Brain pericyte (primary cell): ENCODE measurements at regions not wholly inside any gene's neighbourhood (a gene's known extent, or its start where the extent isn't known, plus 50 kb on each side); places are given as distances from the start of the nearest gene placed in this dataset.
"Not testable (repeated sequence)": the region's sequence is repeated elsewhere in the genome, so short reads cannot be mapped to it uniquely, and the experiment has no call there.

Experiments used
- DNase-seq: peaks from one replicate; pipeline ENCODE4 v3.0.0-alpha.2; 2012; ENCODE audit warnings: low read depth, low spot score

DNA sequence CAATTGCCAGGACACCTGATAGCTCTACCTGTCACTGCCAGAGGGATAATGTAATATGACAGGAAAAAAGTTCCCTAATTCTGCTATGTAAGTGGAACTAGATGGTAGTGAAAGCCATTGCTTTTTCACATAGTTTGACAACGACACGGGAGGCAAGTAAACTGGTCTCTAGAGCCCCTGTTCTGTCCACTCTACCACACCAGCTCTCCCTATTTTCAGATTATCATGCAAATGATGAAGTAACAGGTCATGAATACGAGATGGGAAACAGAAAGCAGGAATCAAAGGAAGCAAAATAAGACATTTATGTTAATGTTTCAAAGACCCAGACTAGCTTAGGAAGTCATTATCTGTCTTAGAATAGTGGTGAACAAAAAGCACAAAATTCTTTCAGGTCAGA lies 56.2 kb downstream of the TAF11L14 start:
- DNase-seq = no peak

DNA sequence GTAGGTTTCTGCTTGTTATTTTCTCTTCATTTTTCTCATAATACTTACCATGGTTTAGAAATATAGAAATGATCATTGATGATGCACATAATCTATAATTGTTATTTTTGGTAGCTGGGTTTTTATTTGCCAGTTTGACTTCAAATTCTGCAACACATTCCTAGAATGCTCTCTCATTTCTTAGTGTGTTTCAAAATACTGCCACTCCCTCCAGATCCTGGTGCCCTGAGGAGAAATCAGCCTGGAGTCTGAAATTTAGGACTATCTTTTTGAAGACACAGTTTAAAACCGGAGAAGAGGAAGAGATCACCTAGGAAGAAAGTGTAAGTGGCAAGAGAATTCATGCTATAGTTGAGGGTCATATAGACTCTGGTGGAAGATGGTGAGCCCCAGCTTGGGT lies 57.5 kb downstream of the TAF11L14 start:
- no peak for DNase-seq

DNA sequence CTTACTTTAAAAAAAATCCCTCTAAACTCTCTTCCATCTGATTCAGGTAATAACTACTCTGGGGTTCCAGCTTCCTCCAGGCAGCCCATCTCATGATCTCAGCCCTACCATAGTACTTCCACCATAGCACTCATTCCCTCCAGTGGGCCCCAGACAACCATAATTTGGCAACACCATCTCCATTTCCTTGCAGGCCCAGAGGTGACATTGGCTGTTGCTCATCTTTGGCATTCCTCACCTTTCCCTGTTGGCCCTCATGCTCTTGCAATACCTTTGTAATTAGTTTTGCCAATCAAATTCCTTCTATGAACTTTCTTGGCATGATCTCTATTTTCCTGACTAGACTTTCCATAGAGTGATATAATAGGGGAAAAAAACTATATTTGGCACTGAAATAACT lies 60.1 kb downstream of the TAF11L14 start:
- no peak for DNase-seq

DNA sequence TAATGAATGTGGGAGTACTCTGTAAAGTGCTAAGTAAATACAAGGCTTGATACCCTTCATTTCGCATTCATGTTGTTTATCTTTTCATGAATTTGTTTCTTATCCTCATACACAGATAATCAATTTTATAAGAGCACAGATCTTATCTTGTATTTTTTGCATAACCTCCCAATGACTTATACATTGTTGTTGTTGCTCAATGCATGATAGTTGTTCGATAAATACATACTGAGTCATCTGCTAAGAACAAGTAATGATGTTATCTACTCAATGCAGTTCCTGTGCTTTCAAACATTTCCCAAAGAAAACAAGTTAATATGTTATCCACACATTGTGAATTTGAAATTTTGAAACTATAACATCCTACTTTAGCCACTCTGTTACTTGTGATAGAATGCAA lies 60.7 kb downstream of the TAF11L14 start:
- DNase-seq = no peak

DNA sequence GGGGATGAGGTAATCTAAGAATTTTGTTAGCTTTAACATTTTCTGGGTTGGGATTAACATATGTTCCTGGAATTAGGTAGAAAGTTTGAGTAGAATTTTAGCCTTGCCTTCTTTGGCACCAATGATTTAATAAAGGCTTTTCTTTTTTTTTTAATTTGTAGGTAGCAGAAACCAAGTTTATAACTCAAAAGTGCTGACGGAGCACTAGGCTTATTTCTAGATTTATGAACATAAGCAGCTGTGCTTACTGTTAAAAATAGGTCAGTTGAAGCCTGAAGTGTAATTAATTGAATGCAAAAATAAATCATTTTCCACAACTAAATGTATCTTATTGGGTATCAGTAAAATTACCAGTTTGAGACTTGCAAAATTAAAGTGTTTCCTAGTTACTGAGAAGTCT lies 62.4 kb downstream of the TAF11L14 start:
- DNase-seq = no peak

DNA sequence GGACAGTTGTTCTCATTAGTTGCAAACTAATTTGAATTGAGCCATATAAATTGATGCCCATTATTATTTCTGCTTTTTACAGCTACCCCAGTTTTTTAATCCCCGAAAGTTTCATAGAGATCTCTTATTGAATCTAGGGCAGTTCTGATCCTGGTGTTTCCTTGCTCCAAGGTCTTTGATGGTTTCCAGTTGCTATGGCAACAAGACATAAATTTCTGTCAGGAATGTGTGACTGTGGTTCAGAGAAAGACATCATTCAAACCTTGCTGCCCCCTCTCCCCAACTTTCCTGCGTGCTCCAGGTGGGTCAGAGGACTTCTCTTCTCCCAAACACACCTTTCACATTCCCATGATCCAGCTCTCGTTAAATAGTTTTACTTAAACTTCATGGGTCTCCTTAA lies 63.4 kb downstream of the TAF11L14 start:
- DNase-seq = no peak

DNA sequence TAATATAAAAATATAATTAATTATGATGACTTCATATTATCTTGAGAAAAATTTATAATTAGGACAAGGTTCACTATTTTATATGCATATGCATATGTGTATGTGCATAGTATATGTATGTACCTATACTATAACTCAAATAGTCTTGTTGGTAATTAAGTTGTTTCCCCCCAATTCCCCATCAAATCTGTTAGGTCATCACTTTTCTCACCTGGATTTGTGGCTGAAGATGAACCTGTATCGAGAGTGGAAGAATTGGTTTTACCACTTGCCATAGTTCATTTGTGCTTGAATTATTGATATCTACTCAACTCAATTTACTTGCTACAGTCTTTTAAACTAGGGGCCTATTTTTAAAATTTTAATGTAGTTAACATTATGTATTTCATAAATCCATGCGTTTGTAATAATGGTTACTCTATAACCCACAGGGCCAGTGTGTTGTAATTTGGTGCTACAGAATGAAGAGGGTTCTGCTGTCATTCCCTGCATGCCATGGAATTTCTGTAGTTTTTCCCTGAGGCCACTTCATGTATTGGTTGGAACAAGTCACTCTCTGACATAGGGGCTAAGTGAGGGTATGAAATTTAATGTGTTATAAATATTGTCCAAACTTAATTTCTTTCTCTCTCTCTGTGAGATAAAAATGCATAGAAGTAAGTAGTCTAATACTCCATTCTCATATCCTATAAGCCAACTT lies 74.9 kb downstream of the TAF11L14 start:
- DNase-seq = no peak

DNA sequence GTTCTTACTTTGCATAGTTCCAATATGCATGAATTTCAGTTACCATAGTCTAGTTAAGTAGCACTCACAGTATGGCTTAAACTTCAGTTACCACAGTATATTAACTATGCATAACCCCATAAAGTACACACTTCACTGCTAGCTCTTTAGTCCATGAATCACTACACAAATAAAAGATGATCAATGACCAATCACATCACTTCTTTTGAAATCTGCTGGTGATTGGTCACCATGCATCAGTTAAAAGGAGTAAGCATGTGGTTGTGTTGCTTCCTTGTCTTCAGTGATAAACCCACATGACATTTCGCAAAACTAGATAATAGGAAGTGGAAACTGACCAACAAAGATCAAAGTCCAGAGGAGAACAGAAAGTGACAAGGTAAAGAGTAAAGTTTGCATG lies 79.0 kb downstream of the TAF11L14 start:
- DNase-seq = no peak

DNA sequence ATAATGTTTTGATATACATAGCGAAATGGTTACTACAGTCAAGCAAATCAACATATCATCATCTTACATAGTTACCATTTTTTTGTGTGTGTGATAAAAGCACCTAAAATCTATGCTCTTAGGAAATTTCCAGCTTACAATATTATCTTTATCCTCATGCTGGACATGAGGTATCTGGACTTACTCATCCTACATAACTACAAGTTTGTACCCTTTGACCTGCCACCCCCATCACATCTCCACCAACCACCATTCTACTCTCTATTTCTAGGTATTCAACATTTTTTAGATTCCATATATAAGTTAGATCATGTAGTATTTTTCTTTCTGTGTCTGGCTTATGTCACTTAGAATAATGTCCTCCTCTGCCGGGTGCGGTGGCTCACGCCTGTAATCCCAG lies 79.9 kb downstream of the TAF11L14 start:
- no peak for DNase-seq

DNA sequence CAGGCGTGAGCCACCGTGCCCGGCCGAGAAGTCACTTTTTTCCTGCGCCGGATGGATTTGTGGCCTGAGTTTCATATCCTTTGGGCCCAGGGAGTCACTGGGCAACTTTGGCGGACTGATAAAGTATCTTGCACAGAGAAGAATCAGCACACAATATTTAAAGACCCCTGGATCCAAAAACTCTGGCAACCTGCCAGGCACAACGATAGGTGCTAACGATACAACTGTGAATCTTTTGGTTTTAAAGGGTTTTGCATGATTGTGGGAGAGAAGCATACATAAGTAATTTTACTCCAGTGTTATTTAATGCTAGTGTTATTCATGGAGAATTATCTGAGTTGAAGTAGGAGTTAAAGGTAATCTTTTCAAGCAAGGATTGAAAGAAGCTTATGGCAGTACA lies 85.3 kb downstream of the TAF11L14 start:
- DNase-seq = no peak

DNA sequence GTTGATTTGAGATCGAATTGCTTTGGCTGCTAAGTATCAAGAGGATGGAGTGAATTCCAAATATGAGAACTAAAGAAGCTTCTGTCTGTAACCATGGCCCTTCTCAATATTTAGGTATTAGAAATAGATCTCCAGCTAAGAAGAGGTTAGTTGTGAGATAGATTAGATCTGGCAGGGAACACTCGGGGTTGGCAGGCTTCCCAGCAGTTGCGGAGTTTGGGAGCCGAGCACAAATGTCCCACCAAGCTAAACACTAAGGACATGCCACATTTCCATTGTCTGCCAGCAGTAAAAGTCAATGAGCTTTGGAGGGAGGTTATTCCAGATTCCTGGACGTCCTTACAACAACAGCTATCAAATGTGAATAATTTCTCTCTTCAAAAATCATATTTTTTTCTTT lies 85.8 kb downstream of the TAF11L14 start:
- no peak for DNase-seq

DNA sequence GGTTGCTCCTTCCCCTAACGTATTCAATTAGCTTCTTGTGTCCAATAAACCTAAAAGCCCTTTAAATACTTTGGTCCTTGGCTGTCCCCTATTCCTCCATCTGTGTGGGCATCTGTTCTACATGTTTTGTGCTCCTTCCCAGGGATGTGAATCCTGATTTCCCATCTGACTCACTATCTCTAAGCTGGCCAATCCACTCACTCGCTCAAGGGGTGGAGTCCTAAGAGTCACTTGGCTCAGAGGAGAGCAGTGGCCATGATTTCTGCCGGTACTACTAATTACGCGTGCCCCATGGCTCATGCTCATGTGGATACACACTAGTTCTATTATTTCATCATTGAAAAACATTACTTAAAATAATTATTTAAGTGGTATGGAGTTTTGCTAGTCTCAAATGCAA lies 89.6 kb downstream of the TAF11L14 start:
- DNase-seq = no peak

DNA sequence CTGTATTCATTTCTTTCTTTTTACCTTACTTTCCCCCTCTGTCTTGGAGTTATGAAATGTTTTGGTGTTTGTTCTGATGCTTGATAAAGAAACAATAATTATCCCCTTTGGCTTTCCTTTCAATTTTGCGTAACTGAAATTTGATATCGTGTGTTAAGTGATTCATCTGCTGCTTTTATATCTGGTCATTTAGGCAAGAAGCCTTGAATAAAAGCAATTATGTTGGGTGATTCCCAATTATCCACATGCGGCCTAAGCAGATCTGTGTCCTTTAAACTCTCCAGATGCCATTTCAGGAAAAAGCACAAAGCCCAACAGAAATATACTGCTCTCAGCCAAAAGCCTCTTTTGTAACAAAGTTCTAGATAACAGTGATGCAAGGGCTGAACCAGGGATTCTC lies 92.8 kb downstream of the TAF11L14 start:
- DNase-seq = no peak

DNA sequence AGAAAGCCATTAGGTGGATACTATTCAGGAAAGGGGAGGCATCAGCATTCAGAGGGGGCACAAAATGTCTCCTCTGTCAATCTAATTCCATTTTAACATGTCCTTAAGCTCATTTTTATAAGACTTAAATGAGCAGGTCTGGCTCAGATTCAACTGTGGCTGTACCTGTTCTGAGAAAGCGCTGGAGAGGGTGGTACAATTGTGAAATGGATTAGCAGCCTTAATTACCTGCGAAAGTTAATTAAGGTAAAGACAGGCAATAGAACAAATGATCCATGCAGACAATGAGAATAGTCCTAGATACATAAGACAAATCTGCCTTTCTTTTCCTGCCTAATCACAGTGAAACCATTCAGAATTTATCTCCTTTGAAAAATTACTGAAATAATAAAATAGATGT lies 96.2 kb downstream of the TAF11L14 start:
- no peak for DNase-seq

DNA sequence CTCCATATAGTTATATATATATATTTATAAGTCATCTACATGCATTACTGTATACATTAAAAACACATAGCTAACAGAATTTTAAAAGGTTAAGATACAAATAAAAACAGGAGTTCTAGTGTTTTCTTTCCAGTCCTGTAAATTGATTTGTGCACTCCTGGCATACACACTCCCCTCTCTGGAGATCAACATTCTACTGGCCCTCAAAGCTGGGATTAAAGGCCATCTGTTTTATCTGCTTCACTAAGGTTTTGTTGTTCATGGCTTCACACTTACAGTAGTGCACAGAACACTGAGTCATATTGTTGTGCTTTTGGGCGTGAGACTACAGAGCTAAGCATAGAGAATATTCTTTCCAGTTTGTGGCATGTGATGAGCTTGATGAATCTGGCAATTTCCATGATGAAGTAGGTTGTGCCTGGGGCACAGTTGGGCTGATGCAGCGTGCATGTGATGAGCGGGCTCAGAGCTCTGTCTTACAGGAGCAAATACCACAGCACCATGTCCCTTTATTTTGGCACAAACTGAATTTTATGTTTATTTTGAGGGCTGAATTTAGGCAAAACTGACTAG lies 98.2 kb downstream of the TAF11L14 start:
- DNase-seq = no peak

DNA sequence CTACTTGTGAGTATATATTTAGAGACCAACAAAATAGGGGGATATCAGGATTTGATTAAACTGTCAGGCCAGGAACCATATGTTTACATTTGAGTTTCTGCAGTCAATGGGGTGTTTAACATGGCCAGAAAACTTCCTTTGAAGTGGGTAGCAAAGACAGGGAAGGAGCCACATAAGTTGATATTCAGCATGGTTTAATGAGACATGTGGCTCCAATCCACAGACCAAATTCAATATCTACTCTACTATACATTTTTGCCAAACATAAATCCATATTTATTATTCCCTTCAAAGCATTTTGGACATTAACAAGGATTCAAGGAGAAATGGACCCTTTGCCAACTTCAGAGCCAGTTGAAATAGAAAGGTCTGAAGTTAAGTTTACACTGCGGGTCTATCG lies 99.8 kb downstream of the TAF11L14 start:
- no peak for DNase-seq

DNA sequence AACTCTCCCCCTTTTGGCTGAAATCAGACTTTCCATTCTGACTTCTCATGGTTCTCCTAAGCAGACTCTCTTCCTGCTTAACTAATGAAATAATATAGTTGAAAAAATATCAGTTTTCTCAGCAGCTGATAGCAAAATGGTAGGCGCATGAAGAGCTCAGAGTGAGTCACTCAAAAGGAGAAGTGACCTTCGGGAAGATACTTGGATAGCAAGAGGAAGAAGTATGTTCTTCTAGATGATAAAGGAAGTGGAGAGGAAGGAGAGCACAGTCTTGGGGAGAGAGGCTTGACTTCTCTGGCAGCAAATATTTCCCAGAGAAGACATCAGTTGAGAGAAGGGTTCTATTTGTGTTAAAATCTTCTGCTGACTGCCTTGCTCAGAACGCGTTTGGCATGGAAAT lies 101.5 kb downstream of the TAF11L14 start:
- no peak for DNase-seq

DNA sequence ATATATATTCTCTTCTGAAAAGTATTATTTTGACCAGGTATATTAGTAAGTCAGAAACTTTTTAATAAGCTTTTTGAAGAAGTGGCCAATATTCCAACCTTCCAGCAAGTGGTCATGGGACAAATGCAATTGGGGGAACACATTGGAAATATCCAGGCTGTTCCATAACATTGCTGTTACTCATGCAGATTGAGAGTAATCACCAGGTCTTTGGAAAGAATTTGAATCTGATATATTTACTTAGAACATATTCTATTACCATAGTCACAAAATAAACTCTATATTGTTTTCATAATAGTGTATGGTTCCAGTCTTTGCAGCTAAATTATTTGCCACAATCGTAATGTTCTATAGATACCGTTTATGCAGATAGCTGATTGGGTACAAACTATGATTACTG lies 102.8 kb downstream of the TAF11L14 start:
- no peak for DNase-seq

DNA sequence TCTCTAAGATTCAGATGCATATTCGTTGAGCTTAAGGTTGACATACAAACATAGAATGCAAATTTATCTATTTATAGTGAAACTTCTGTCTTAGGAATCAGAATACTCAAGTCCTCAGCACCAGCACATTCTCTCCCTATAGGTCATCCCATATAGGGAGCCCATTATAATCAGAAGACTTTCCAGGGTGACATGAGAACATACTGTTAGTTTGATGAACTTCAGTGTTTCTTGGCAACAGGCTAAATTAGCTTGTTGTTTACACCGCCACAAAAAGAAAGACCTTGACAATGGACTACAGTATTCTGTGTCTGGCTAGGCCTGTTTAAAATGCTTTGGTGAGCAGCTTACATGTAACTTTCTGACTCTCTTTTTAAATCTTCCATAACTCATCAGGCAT lies 104.2 kb downstream of the TAF11L14 start:
- DNase-seq = no peak

DNA sequence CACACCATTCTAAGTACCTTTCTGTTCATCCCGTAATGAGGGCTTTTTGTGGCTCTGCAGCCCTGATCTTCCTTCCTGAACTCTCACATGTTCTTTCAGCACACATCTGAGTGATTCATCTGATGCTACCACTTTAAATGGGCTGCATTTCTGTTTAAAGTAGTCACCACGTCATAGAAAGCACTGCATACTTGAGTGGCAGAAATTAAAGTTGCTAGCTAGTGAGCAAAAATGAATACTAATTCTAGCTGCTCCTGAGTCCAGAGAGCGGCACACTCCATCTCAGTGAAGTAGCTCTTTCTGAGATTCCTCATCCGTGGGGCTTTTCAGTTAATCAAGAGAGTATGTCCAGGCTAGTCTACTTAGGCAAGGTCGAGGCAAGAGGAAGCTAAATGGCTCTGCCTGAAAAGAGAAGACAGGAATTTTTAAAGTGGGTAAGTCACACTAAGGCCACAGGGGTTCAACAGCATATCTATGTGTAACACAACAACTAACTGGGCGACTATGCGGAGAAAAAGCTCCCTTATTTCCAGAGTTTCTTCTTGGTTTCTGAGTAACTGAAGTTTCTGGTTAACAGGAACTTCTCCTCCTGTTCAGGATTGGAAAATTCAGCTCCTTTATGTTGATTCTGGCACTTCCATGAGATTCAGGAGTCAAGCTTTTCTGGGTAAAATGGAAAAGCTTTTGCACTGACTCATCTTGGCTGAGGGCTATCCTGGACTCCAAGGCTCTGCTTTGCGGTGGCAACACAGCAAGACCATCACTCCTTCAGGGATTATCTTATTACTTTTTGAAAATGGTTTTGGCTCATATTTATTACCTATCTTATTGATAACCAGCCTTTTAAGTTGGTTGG lies 109.5 kb downstream of the TAF11L14 start:
- peak; percentile 47 for DNase-seq

DNA sequence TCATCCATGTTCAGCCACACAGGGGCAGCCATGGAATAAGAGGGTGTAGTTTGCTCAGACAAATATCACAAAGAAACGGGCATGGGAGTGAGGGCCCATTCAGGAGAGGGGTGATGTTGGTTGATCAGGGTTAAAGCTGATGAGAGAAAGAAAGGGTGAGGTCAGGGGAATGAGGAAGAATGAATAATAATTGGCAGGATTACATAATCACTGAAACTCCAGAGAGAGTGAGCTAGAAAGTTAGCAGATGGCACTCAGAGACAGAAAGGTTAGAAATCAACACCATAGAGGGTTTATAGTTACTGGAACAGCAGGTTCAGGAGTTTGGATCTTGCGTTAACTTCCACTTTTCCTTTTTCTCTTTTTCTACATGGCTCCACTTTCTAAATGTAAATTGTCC lies 113.9 kb downstream of the TAF11L14 start:
- DNase-seq = no peak

DNA sequence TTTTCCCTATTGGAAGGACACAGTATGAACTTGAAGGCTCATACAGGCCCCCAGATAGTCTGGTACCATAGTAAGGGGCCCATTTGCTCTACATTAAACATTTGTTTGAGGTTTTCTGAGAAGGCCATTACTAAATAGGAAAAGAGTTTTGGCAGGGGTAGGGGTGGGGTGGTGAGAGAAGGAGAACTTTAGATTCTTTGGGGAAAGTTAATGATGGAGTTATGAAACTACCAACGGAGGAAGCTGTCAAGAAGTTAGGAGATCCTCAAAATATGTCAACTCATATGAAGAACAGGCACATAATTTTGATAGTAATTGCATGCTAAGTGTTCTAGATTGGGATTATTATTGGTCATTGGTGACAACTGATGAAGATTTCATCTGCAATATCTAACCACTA lies 114.7 kb downstream of the TAF11L14 start:
- DNase-seq = no peak

DNA sequence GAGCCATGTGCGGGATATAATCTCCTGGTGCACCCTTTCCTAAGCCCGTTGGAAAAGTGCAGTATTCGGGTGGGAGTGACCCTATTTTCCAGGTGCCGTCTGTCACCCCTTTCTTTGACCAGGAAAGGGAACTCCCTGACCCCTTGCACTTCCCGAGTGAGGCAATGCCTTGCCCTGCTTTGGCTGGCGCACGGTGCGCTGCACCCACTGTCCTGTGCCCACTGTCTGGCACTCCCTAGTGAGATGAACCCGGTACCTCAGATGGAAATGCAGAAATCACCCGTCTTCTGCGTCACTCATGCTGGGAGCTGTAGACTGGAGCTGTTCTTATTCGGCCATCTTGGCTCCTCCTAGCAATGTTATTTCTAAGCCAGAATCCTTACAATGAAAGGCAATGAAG lies 121.1 kb downstream of the TAF11L14 start:
- not testable (repeated sequence) for DNase-seq
